Astrocyte (in vitro differentiated cells and primary cell): ENCODE measurements at regions not wholly inside any gene's neighbourhood (a gene's known extent, or its start where the extent isn't known, plus 50 kb on each side); places are given as distances from the start of the nearest gene placed in this dataset.

ENCODE experiments used
- DNase-seq: peaks from one replicate; pipeline ENCODE4 v3.0.0-alpha.2; 2010; ENCODE audit warnings: low read depth
- FAIRE-seq: peaks from 2 replicates; lab custom pipeline; 2011; peaks lifted over from hg19 to GRCh38; lab: Jason Lieb, UNC
- H2AFZ ChIP-seq: 2 replicates; pipeline ENCODE4 v1.6.0; 2012; ENCODE audit warnings: low read depth, low read length, inconsistent platforms
- H3K27ac ChIP-seq: 2 replicates; pipeline ENCODE4 v1.5.1; 2011; ENCODE audit warnings: low read depth, low read length, inconsistent platforms
- H3K27me3 ChIP-seq: 2 replicates; pipeline ENCODE4 v1.6.0; 2011; ENCODE audit warnings: low read length, inconsistent platforms; ENCODE audit not compliant: insufficient read depth
- H3K36me3 ChIP-seq: 2 replicates; pipeline ENCODE4 v1.5.1; 2011; ENCODE audit warnings: low read length, inconsistent platforms; ENCODE audit not compliant: insufficient read depth
- H3K4me1 ChIP-seq: 2 replicates; pipeline ENCODE4 v1.5.1; 2011; ENCODE audit warnings: low read length, inconsistent platforms; ENCODE audit not compliant: insufficient read depth
- H3K4me2 ChIP-seq: 2 replicates; pipeline ENCODE4 v1.6.0; 2012; ENCODE audit warnings: low read length, inconsistent platforms
- H3K4me3 ChIP-seq: 2 replicates; pipeline ENCODE4 v1.5.1; 2011; ENCODE audit warnings: low read depth, mild to moderate bottlenecking, low read length, inconsistent platforms; ENCODE audit not compliant: insufficient read depth
- H3K79me2 ChIP-seq: 2 replicates; pipeline ENCODE4 v1.6.0; 2012; ENCODE audit warnings: mild to moderate bottlenecking, low read length, inconsistent platforms; ENCODE audit not compliant: insufficient read depth
- H3K9ac ChIP-seq: 2 replicates; pipeline ENCODE4 v1.6.0; 2012; ENCODE audit warnings: mild to moderate bottlenecking, low read length, inconsistent platforms
- H3K9me3 ChIP-seq: 2 replicates; pipeline ENCODE4 v1.5.1; 2012; ENCODE audit warnings: low read depth, mild to moderate bottlenecking, low read length, inconsistent platforms; ENCODE audit not compliant: insufficient read depth
- H4K20me1 ChIP-seq: 2 replicates; pipeline ENCODE4 v1.6.0; 2012; ENCODE audit warnings: low read length, inconsistent platforms; ENCODE audit not compliant: insufficient read depth
- H3K27ac Mint-ChIP-seq: one replicate; pipeline ENCODE4 v1.8.0; 2021; ENCODE audit warnings: mild to moderate bottlenecking, mixed read lengths; ENCODE audit not compliant: unreplicated experiment
- H3K27me3 Mint-ChIP-seq: one replicate; pipeline ENCODE4 v1.8.0; 2021; ENCODE audit warnings: low read depth, mixed read lengths; ENCODE audit not compliant: unreplicated experiment
- H3K36me3 Mint-ChIP-seq: one replicate; pipeline ENCODE4 v1.8.0; 2021; ENCODE audit warnings: low read depth, mixed read lengths; ENCODE audit not compliant: unreplicated experiment
- H3K4me1 Mint-ChIP-seq: one replicate; pipeline ENCODE4 v1.8.0; 2021; ENCODE audit warnings: low read depth, mixed read lengths; ENCODE audit not compliant: unreplicated experiment
- H3K4me3 Mint-ChIP-seq: one replicate; pipeline ENCODE4 v1.8.0; 2021; ENCODE audit warnings: mild to moderate bottlenecking, moderate library complexity, mixed read lengths; ENCODE audit not compliant: unreplicated experiment
- H3K9me3 Mint-ChIP-seq: one replicate; pipeline ENCODE4 v1.8.0; 2021; ENCODE audit warnings: mild to moderate bottlenecking, mixed read lengths; ENCODE audit not compliant: unreplicated experiment
- EZH2 ChIP-seq: IDR thresholded peaks from 2 replicates; pipeline ENCODE4 v1.6.1; 2012; ENCODE audit warnings: mild to moderate bottlenecking, low read length, inconsistent platforms; ENCODE audit not compliant: insufficient read depth
- TF ChIP-seq, protein P1 (sequence below): IDR thresholded peaks from 2 replicates; pipeline ENCODE4 v1.5.1; 2011; ENCODE audit warnings: low read depth, mild to moderate bottlenecking, inconsistent platforms, low read length, moderate library complexity; ENCODE audit not compliant: insufficient read depth

DNA sequence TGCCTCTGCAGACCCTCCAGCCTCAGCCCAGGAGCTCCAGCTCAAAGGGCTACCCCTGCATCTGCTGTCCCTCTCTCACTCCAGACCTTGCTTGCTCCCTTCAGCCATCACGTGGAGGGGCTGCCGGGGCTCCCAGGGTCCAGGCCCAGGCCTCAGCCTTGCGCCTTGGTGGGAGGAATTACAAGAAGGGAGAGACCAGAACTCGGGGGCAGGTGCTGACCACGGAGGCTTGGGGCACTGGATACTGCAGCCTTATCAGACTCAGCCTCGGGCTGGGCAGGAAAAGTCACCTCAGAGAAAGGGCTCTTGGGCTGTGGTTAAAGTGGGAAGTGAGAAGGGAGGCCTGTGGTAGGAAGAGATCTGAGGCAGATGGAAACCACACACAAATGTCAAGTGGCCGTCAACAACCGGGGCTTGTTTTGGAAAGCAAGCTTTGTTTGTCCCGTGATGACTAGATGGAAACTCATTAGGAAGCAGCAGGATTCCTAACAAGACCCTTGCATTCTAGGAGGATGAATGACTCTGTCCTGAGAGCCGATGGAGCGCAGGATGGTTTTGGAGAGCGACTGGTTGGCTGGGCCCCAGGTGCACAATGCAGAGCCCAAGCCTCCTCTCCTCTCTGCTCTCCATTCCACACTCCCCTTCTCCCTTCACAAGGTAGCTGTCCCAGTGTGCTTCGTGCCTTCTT lies 1321.7 kb downstream of the TBC1D22A start:
- H3K9me3 Mint-ChIP-seq: peaks cover 1% of the 10 kb centered on the region
- TF ChIP-seq EZH2: no peak
- TF ChIP-seq, protein P1, sequence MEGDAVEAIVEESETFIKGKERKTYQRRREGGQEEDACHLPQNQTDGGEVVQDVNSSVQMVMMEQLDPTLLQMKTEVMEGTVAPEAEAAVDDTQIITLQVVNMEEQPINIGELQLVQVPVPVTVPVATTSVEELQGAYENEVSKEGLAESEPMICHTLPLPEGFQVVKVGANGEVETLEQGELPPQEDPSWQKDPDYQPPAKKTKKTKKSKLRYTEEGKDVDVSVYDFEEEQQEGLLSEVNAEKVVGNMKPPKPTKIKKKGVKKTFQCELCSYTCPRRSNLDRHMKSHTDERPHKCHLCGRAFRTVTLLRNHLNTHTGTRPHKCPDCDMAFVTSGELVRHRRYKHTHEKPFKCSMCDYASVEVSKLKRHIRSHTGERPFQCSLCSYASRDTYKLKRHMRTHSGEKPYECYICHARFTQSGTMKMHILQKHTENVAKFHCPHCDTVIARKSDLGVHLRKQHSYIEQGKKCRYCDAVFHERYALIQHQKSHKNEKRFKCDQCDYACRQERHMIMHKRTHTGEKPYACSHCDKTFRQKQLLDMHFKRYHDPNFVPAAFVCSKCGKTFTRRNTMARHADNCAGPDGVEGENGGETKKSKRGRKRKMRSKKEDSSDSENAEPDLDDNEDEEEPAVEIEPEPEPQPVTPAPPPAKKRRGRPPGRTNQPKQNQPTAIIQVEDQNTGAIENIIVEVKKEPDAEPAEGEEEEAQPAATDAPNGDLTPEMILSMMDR: no peak
- no peaks in the 10 kb centered on the region for H3K27me3 ChIP-seq
- no peak for DNase-seq
- no peak overlapping the region for H3K27ac ChIP-seq
- no peak overlapping the region for H3K27ac Mint-ChIP-seq
- no peaks in the 10 kb centered on the region for H4K20me1 ChIP-seq
- H3K4me3 ChIP-seq: no peak overlapping the region
- H3K9me3 ChIP-seq: peaks cover 4% of the 10 kb centered on the region
- peaks cover 52% of the 10 kb centered on the region for H3K27me3 Mint-ChIP-seq
- H3K4me3 Mint-ChIP-seq: no peak overlapping the region
- H2AFZ ChIP-seq: no peak overlapping the region
- H3K4me1 ChIP-seq: no peaks in the 10 kb centered on the region
- H3K4me1 Mint-ChIP-seq: no peaks in the 10 kb centered on the region
- no peaks in the 10 kb centered on the region for H3K36me3 ChIP-seq
- no peak for FAIRE-seq
- H3K79me2 ChIP-seq: no peaks in the 10 kb centered on the region
- no peak overlapping the region for H3K4me2 ChIP-seq
- no peak overlapping the region for H3K9ac ChIP-seq
- no peaks in the 10 kb centered on the region for H3K36me3 Mint-ChIP-seq

DNA sequence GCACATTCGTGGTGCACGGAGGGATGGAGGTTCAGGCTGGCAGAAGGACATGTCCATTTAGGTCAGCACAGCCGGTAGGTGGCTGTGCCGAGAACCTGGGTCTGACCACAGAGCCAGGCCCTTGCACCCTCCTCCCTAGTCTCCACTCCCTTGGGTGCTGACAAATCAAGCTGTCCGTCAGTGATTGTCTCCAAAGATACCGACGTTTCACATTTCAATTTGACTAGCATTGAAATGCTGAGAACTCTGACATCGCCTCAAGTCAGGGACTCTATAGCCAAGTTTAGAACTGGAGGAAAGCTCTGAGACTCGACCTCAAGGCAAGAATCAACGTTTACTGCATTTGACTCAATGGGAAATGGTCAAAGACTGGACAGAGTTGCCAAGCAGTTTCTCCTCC lies 1321.1 kb downstream of the TBC1D22A start:
- Histone ChIP-seq H3K27ac (no peak overlapping the region), H3K9me3 (peaks cover 4% of the 10 kb centered on the region), H2AFZ (no peak overlapping the region), H3K4me1 (no peaks in the 10 kb centered on the region), H4K20me1 (no peaks in the 10 kb centered on the region), H3K4me2 (no peak overlapping the region), H3K36me3 (no peaks in the 10 kb centered on the region), H3K27me3 (no peaks in the 10 kb centered on the region), H3K4me3 (no peak overlapping the region), H3K79me2 (no peaks in the 10 kb centered on the region), H3K9ac (no peak overlapping the region)
- Mint-ChIP-seq H3K27me3 (peaks cover 59% of the 10 kb centered on the region), H3K9me3 (peaks cover 1% of the 10 kb centered on the region), H3K36me3 (no peaks in the 10 kb centered on the region), H3K4me1 (no peaks in the 10 kb centered on the region), H3K27ac (no peak overlapping the region), H3K4me3 (no peak overlapping the region)
- no peak for FAIRE-seq
- TF ChIP-seq, protein P1: no peak
- no peak for TF ChIP-seq EZH2
- no peak for DNase-seq

DNA sequence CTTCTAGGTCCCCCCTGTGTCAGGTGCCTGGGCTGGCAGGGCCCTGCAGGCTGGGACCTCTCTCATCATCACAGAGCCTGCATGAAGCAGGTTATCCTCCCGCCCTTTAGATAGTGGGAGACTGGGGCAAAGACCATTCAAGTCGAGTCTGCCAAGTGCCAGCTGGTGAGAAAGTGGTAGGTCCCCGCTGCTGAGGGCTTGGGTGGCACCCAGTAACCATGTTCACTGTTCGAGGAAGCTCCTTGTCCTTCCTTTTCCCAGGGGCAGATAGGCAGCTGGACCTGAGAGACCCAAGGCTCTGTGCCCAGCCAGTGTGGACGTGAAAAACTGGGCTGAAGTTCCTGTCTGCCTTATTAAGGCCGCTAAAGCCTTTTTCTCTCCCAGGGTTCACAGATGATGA lies 1319.8 kb downstream of the TBC1D22A start:
- no peak overlapping the region for H3K27ac ChIP-seq
- H2AFZ ChIP-seq: no peak overlapping the region
- no peaks in the 10 kb centered on the region for H3K4me1 ChIP-seq
- H3K9me3 ChIP-seq: peaks cover 4% of the 10 kb centered on the region
- FAIRE-seq: no peak
- DNase-seq: no peak
- TF ChIP-seq, protein P1: no peak
- no peak for TF ChIP-seq EZH2
- no peak overlapping the region for H3K9ac ChIP-seq
- Mint-ChIP-seq H3K4me3 (no peak overlapping the region), H3K9me3 (peaks cover 1% of the 10 kb centered on the region), H3K27me3 (peaks cover 69% of the 10 kb centered on the region), H3K27ac (no peak overlapping the region), H3K4me1 (no peaks in the 10 kb centered on the region), H3K36me3 (no peaks in the 10 kb centered on the region)
- H3K36me3 ChIP-seq: no peaks in the 10 kb centered on the region
- no peak overlapping the region for H3K4me3 ChIP-seq
- no peaks in the 10 kb centered on the region for H3K27me3 ChIP-seq
- no peaks in the 10 kb centered on the region for H4K20me1 ChIP-seq
- H3K79me2 ChIP-seq: no peaks in the 10 kb centered on the region
- H3K4me2 ChIP-seq: no peak overlapping the region
